SK-N-SH (cell line): ENCODE measurements at regions not wholly inside any gene's neighbourhood (a gene's known extent, or its start where the extent isn't known, plus 50 kb on each side); places are given as distances from the start of the nearest gene placed in this dataset.

Experiments used
- CTCF ChIA-PET: fragments of 300-600, 350-600 bp; formaldehyde crosslinking; extraction: SDS; loops from one replicate; lab custom pipeline; 2021; lab: Yijun Ruan, JAX
- POLR2A ChIA-PET: fragments of 350-600 bp; sonication (Branson Sonifier 250); formaldehyde crosslinking; extraction: SDS; loops from one replicate; lab custom pipeline; 2020; ENCODE audit warnings: antibody characterized with exemption, inconsistent platforms; lab: Yijun Ruan, JAX
- DNase-seq: peaks from one replicate; pipeline ENCODE4 v3.0.0; 2012
- H2AFZ ChIP-seq: fragments of 200-600 bp; sonication (generic); 2 replicates; pipeline ENCODE4 v1.8.1; 2016; ENCODE audit warnings: antibody characterized with exemption, mild to moderate bottlenecking, low read depth
- H3F3A ChIP-seq: fragments of 200-600 bp; sonication (generic); replicated peaks from 2 replicates; pipeline ENCODE3; 2016; ENCODE audit warnings: antibody characterized with exemption, mild to moderate bottlenecking; ENCODE audit not compliant: insufficient read depth
- H3K27ac ChIP-seq, 2 experiments: fragments of 200-500 bp in 1 of 2; fragments of 200-600 bp in 1 of 2; sonication (Bioruptor generic) in 1 of 2; sonication (generic), shearing (Covaris generic) in 1 of 2; 2 replicates each; pipeline versions ENCODE4 v1.5.1 to v1.6.1; 2014 to 2016; ENCODE audit warnings: low read depth in 2 of 2, inconsistent platforms in 1 of 2, low read length in 1 of 2, mild to moderate bottlenecking in 1 of 2, mixed read lengths in 1 of 2
- H3K27me3 ChIP-seq: fragments of 200-600 bp; sonication (generic), shearing (Covaris generic); 2 replicates; pipeline ENCODE4 v1.6.1; 2016; ENCODE audit warnings: mixed run types; ENCODE audit not compliant: insufficient read depth
- H3K36me3 ChIP-seq, 2 experiments: fragments of 200-500 bp in 1 of 2; fragments of 200-600 bp in 1 of 2; sonication (Bioruptor generic) in 1 of 2; sonication (generic) in 1 of 2; replicated peaks in 1 of 2; 2 replicates each; pipeline versions ENCODE3 to v1.5.1; 2014 to 2016; ENCODE audit warnings: low read length in 1 of 2, mild to moderate bottlenecking in 1 of 2; ENCODE audit not compliant: insufficient read depth in 2 of 2, control insufficient read depth in 1 of 2
- H3K4me1 ChIP-seq, 2 experiments: fragments of 200-500 bp in 1 of 2; fragments of 200-600 bp in 1 of 2; sonication (Bioruptor generic) in 1 of 2; sonication (generic), shearing (Covaris generic) in 1 of 2; 2 replicates each; pipeline versions ENCODE4 v1.5.1 to v1.6.1; 2014 to 2016; ENCODE audit warnings: low read depth in 1 of 2, low read length in 1 of 2, mixed run types in 1 of 2; ENCODE audit not compliant: insufficient read depth in 2 of 2, control insufficient read depth in 1 of 2
- H3K4me2 ChIP-seq: fragments of 200-600 bp; sonication (generic), shearing (Covaris generic); 2 replicates; pipeline ENCODE4 v1.6.1; 2017; ENCODE audit warnings: mixed run types
- H3K4me3 ChIP-seq, 2 experiments: fragments of 200-500 bp in 1 of 2; fragments of 200-600 bp in 1 of 2; sonication (Bioruptor generic) in 1 of 2; sonication (generic), shearing (Covaris generic) in 1 of 2; 2 replicates each; pipeline versions ENCODE4 v1.5.1 to v1.8.1; 2014 to 2016; ENCODE audit warnings: low read depth in 2 of 2, inconsistent platforms in 1 of 2, low read length in 1 of 2, mild to moderate bottlenecking in 1 of 2, mixed read lengths in 1 of 2, moderate library complexity in 1 of 2
- H3K79me2 ChIP-seq: fragments of 200-600 bp; sonication (generic); 2 replicates; pipeline ENCODE4 v1.8.1; 2017; ENCODE audit warnings: mild to moderate bottlenecking; ENCODE audit not compliant: insufficient read depth
- H3K9ac ChIP-seq: fragments of 200-600 bp; sonication (generic); 2 replicates; pipeline ENCODE4 v1.6.1; 2017; ENCODE audit warnings: mixed run types
- H3K9me2 ChIP-seq: fragments of 200-600 bp; sonication (generic); 2 replicates; pipeline ENCODE4 v1.6.1; 2017; ENCODE audit warnings: mixed run types
- H3K9me3 ChIP-seq: fragments of 200-600 bp; sonication (generic); 2 replicates; pipeline ENCODE4 v1.6.1; 2017; ENCODE audit warnings: mixed run types, mild to moderate bottlenecking, moderate library complexity
- H4K20me1 ChIP-seq: fragments of 200-600 bp; sonication (generic); 2 replicates; pipeline ENCODE4 v1.6.1; 2017; ENCODE audit warnings: mild to moderate bottlenecking, mixed run types; ENCODE audit not compliant: insufficient read depth
- CHD2 ChIP-seq: fragments of 150-350 bp; IDR thresholded peaks from 2 replicates; pipeline ENCODE4 v1.6.1; 2018; ENCODE audit warnings: low read length; ENCODE audit not compliant: partially characterized antibody
- ELF1 ChIP-seq: IDR thresholded peaks from 2 replicates; pipeline ENCODE4 v1.4.0; 2012
- EZH2phosphoT487 ChIP-seq: fragments of 200-600 bp; sonication (generic); IDR thresholded peaks from 2 replicates; pipeline ENCODE4 v1.6.1; 2017; ENCODE audit warnings: low read depth, mixed run types, mild to moderate bottlenecking, antibody characterized with exemption, moderate library complexity, borderline replicate concordance
- GABPA ChIP-seq: IDR thresholded peaks from 2 replicates; pipeline ENCODE4 v1.4.0; 2012; ENCODE audit warnings: low read depth, mild to moderate bottlenecking
- JUND ChIP-seq: IDR thresholded peaks from 2 replicates; pipeline ENCODE4 v1.4.0; 2012
- NRF1 ChIP-seq: IDR thresholded peaks from 2 replicates; pipeline ENCODE4 v1.6.1; 2012; ENCODE audit warnings: low read depth, mild to moderate bottlenecking, low read length
- RAD21 ChIP-seq: IDR thresholded peaks from 2 replicates; pipeline ENCODE4 v1.6.1; 2012; ENCODE audit warnings: mild to moderate bottlenecking, low read length
- RXRA ChIP-seq: IDR thresholded peaks from 2 replicates; pipeline ENCODE4 v1.4.0; 2012; ENCODE audit warnings: low read depth, mild to moderate bottlenecking, borderline replicate concordance
- SMC3 ChIP-seq: IDR thresholded peaks from 2 replicates; pipeline ENCODE4 v1.6.1; 2012; ENCODE audit warnings: low read depth, low read length, improper control_type of control experiment
- TCF12 ChIP-seq: IDR thresholded peaks from 2 replicates; pipeline ENCODE4 v1.4.0; 2012
- WGBS: methylation state at CpG from one replicate; pipeline ENCODE4 v1.1.6; 2017; ENCODE audit warnings: low lambda C conversion rate; 5-methylcytosine and 5-hydroxymethylcytosine counted together
- TF ChIP-seq, protein P1 (sequence below): IDR thresholded peaks from 2 replicates; pipeline ENCODE4 v1.4.0; 2012; ENCODE audit warnings: low read depth, borderline replicate concordance
- TF ChIP-seq, protein P2 (sequence below): fragments of 200-600 bp; sonication (generic); IDR thresholded peaks from 2 replicates; pipeline ENCODE4 v1.6.1; 2017; ENCODE audit warnings: antibody characterized with exemption, mild to moderate bottlenecking, moderate library complexity
- TF ChIP-seq, protein P3 (sequence below): fragments of 150-350 bp; IDR thresholded peaks from 2 replicates; pipeline ENCODE4 v1.6.1; 2017; ENCODE audit warnings: antibody characterized with exemption, low read length, low read depth, borderline replicate concordance

DNA sequence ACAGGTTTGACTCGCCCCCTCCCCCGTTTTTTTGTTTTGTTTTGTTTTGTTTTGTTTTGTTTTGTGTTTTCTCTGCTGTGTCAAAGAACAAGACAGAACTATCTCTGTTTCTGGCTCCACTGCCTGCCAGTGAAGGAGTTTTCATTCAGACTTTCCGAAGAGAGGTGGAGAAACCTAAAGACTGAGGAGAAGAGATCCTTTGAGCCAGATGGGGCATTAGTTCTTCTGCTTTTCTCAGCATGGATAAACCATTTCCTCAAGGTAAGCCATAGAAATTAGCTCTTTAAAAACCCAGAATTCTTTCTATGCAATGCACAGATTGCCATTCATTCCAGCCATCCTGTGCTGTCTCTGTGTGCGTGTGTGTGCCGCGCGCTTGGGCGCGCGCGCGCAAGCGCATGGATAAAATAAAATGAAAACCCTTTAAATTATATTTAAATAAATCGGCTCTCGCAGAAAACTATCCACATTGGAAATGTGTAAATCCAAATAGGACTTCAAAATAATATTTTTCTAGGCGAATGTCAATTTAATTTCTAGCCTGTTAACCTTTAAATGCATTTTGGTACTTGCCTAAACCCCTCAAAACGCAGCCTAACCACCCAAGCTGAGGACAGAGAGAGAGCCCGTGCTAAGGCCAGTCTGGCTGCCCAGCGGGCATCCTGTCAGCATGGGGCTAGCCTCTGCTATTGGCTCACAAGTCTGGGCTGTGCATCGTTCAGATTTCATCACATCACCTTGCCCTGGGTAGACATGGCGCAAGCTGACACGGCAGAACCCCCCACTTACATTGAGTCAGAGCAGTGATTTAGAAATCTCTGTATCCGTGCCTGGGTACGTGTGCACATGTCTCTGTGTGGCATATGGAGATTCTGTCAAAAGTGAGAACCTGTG is 113.0 kb upstream of the VAMP7 start:
- ChIA-PET CTCF (no interaction called here), POLR2A (no interaction called here)
- peak overlapping the region in 1 of 2 experiments; percentile 39; a peak in 1 of 4 replicates for H3K27ac ChIP-seq
- no peaks in the 10 kb centered on the region for H3K36me3 ChIP-seq
- H3K4me1 ChIP-seq, result peaks cover 0 to 3% of the 10 kb centered on the region in 2 experiments; a peak in 1 of 4 replicates
- H2AFZ ChIP-seq, result peak overlapping the region; percentile 71
- H3K9me3 ChIP-seq, result no peaks in the 10 kb centered on the region
- peak overlapping the region; percentile 73 for H3K4me2 ChIP-seq
- TF ChIP-seq, protein P1, sequence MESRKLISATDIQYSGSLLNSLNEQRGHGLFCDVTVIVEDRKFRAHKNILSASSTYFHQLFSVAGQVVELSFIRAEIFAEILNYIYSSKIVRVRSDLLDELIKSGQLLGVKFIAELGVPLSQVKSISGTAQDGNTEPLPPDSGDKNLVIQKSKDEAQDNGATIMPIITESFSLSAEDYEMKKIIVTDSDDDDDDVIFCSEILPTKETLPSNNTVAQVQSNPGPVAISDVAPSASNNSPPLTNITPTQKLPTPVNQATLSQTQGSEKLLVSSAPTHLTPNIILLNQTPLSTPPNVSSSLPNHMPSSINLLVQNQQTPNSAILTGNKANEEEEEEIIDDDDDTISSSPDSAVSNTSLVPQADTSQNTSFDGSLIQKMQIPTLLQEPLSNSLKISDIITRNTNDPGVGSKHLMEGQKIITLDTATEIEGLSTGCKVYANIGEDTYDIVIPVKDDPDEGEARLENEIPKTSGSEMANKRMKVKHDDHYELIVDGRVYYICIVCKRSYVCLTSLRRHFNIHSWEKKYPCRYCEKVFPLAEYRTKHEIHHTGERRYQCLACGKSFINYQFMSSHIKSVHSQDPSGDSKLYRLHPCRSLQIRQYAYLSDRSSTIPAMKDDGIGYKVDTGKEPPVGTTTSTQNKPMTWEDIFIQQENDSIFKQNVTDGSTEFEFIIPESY, result no peak
- TF ChIP-seq NRF1, result peak; percentile 47
- TF ChIP-seq, all 33 proteins: peak for 1
- Histone ChIP-seq H3K9me2 (no peaks in the 10 kb centered on the region), H3K4me3 (peak overlapping the region; percentile 47 to 64), H3F3A (peaks cover 3% of the 10 kb centered on the region), H3K27me3 (no peaks in the 10 kb centered on the region), H3K79me2 (no peaks in the 10 kb centered on the region), H3K9ac (no peak overlapping the region), H4K20me1 (no peaks in the 10 kb centered on the region)
- DNase-seq, result peak; percentile 14
- 19% methylated on average over 24 of the region's 24 CpGs for WGBS

- Histone ChIP-seq H3K4me3 (peak overlapping the region; percentile 47 to 64), H3K9me3 (no peaks in the 10 kb centered on the region), H3K36me3 (no peaks in the 10 kb centered on the region), H3K79me2 (no peaks in the 10 kb centered on the region), H3K9me2 (no peaks in the 10 kb centered on the region), H3K27ac (peak overlapping the region; percentile 0 to 39; a peak in 1 of 4 replicates), H4K20me1 (no peaks in the 10 kb centered on the region), H3K9ac (peak overlapping the region; percentile 35; the same call in 1 of the 2 replicates), H3K4me2 (peak overlapping the region; percentile 73), H3K4me1 (peaks cover 0 to 3% of the 10 kb centered on the region in 2 experiments; a peak in 1 of 4 replicates), H3F3A (peaks cover 3% of the 10 kb centered on the region), H2AFZ (peak overlapping the region; percentile 85), H3K27me3 (no peaks in the 10 kb centered on the region)
- POLR2A ChIA-PET, result no interaction called here
- WGBS, result 2% methylated on average over 19 of the region's 19 CpGs
- TF ChIP-seq SMC3 (no peak), CHD2 (no peak), TCF12 (no peak), RXRA (no peak), ELF1 (no peak), JUND (no peak), GABPA (no peak), EZH2phosphoT487 (no peak), RAD21 (no peak)
- TF ChIP-seq, protein P2, sequence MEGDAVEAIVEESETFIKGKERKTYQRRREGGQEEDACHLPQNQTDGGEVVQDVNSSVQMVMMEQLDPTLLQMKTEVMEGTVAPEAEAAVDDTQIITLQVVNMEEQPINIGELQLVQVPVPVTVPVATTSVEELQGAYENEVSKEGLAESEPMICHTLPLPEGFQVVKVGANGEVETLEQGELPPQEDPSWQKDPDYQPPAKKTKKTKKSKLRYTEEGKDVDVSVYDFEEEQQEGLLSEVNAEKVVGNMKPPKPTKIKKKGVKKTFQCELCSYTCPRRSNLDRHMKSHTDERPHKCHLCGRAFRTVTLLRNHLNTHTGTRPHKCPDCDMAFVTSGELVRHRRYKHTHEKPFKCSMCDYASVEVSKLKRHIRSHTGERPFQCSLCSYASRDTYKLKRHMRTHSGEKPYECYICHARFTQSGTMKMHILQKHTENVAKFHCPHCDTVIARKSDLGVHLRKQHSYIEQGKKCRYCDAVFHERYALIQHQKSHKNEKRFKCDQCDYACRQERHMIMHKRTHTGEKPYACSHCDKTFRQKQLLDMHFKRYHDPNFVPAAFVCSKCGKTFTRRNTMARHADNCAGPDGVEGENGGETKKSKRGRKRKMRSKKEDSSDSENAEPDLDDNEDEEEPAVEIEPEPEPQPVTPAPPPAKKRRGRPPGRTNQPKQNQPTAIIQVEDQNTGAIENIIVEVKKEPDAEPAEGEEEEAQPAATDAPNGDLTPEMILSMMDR, result no peak
- TF ChIP-seq, protein P1, result no peak
- TF ChIP-seq, protein P3, sequence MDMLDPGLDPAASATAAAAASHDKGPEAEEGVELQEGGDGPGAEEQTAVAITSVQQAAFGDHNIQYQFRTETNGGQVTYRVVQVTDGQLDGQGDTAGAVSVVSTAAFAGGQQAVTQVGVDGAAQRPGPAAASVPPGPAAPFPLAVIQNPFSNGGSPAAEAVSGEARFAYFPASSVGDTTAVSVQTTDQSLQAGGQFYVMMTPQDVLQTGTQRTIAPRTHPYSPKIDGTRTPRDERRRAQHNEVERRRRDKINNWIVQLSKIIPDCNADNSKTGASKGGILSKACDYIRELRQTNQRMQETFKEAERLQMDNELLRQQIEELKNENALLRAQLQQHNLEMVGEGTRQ, result no peak
- DNase-seq, result peak; percentile 25
- CTCF ChIA-PET, result no interaction called here
Observed at GRCh38 chrX:155767051-155767875, 113.9 kb upstream of the VAMP7 start.
